ENCODE measurements at regions not wholly inside any gene's neighbourhood (a gene's known extent, or its start where the extent isn't known, plus 50 kb on each side); places are given as distances from the start of the nearest gene placed in this dataset.

DNA sequence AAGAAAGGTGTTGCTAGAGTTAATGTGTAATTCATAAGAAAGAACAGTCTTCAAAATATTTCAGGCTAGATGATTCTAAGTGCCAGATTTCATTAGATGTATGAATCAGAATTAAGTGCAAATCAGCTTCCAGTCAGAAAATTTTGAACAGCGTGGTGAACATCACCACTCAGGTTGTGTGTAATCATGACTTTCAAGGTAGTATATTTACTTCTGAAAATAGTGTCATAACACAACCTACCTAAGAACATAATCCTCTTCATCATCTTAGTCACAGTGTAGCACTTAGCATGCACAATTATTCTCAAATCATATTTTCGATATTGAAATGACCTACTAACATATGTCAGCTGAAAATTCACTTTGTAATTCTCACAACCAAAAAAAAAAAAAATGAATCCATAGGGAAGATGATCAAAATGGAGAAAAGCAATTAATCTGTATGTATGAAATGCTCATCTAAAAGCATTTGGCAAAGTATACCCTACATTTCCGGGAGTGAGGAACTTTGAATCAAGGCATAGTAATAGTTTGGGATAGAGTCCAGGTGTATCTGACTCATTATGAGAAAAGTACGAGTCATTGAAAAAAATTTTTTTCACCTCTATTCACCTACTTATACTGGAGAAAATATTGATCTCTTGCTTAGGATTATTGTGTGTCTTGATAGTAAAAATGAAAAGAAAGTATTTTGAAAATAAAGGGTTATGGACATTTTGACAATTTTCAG, 221.8 kb upstream of the CHRM3 start:
- ATAC-seq (ENCODE audit: insufficient read depth, low read depth), result no peak
- Histone ChIP-seq H3K4me3 (ENCODE audit: low read depth in 1 of 2, low read length in 2 of 2) (no peak overlapping the region), H3K27ac (ENCODE audit: low read length) (no peak overlapping the region), H2AFZ (ENCODE audit: low read depth, low read length) (no peak overlapping the region), H3K79me2 (ENCODE audit: insufficient read depth, low read length) (no peaks in the 10 kb centered on the region), H3K4me2 (ENCODE audit: insufficient read depth, low read length) (no peak overlapping the region), H3K27me3 (ENCODE audit: insufficient read depth, low read length, poor library complexity) (no peaks in the 10 kb centered on the region), H3K4me1 (ENCODE audit: insufficient read depth, low read length) (no peaks in the 10 kb centered on the region), H3K9ac (ENCODE audit: low read depth, low read length) (no peak overlapping the region), H4K20me1 (ENCODE audit: insufficient read depth, low read length) (no peaks in the 10 kb centered on the region), H3K36me3 (ENCODE audit: insufficient read depth, low read length) (no peaks in the 10 kb centered on the region), H3K9me3 (ENCODE audit: insufficient read depth, low read length, severe bottlenecking) (peaks cover 1% of the 10 kb centered on the region)
- DNase-seq, result no peak
- TF ChIP-seq EZH2 (IDR thresholded peaks at IDR 0.05; ENCODE audit: borderline replicate concordance, low read depth, low read length, severe bottlenecking), result no peak
- TF ChIP-seq, protein P1, sequence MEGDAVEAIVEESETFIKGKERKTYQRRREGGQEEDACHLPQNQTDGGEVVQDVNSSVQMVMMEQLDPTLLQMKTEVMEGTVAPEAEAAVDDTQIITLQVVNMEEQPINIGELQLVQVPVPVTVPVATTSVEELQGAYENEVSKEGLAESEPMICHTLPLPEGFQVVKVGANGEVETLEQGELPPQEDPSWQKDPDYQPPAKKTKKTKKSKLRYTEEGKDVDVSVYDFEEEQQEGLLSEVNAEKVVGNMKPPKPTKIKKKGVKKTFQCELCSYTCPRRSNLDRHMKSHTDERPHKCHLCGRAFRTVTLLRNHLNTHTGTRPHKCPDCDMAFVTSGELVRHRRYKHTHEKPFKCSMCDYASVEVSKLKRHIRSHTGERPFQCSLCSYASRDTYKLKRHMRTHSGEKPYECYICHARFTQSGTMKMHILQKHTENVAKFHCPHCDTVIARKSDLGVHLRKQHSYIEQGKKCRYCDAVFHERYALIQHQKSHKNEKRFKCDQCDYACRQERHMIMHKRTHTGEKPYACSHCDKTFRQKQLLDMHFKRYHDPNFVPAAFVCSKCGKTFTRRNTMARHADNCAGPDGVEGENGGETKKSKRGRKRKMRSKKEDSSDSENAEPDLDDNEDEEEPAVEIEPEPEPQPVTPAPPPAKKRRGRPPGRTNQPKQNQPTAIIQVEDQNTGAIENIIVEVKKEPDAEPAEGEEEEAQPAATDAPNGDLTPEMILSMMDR (IDR thresholded peaks at IDR 0.05; ENCODE audit: borderline replicate concordance, extremely low read depth, low read length, poor library complexity, severe bottlenecking), result no peak

DNA sequence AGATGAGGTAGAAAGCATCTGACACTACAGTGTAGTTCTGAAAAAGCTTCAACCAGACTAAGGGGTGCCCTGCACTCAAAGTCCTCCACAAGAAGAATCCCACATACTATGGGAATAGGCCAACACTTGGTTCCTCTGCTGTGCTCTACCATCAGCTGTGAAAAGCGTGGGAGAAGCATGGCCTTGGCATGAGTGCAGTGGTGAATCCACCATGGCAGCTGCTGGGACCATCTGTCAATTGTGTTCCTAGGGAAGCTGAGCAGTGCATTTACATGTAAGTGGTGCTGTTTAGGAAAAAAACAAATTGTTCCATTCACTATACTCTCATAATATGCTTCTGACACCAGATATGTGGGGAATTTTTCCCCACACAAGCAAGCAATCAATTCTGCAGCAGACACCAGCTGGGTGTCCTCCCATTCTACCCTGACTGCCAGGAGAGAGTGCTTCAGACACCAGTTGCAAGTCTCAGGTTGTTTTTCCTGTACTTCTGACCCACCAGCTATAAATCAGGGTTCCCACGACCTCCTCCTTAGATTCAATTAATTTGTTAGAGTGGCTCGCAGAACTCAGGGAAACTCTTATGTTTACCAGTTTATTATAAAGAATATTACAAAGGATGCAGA, 230.8 kb upstream of the CHRM3 start:
- H3K4me3 ChIP-seq (ENCODE audit: low read depth in 1 of 2, low read length in 2 of 2), result no peak overlapping the region
- H3K4me2 ChIP-seq (ENCODE audit: insufficient read depth, low read length), result no peak overlapping the region
- no peak overlapping the region for H3K9ac ChIP-seq (ENCODE audit: low read depth, low read length)
- DNase-seq (no peak), ATAC-seq (ENCODE audit: insufficient read depth, low read depth) (no peak)
- no peak overlapping the region for H2AFZ ChIP-seq (ENCODE audit: low read depth, low read length)
- no peaks in the 10 kb centered on the region for H3K36me3 ChIP-seq (ENCODE audit: insufficient read depth, low read length)
- TF ChIP-seq, protein P1 (IDR thresholded peaks at IDR 0.05; ENCODE audit: borderline replicate concordance, extremely low read depth, low read length, poor library complexity, severe bottlenecking), result no peak
- no peak for TF ChIP-seq EZH2 (IDR thresholded peaks at IDR 0.05; ENCODE audit: borderline replicate concordance, low read depth, low read length, severe bottlenecking)
- H3K4me1 ChIP-seq (ENCODE audit: insufficient read depth, low read length), result no peaks in the 10 kb centered on the region
- no peaks in the 10 kb centered on the region for H3K9me3 ChIP-seq (ENCODE audit: insufficient read depth, low read length, severe bottlenecking)
- H3K27me3 ChIP-seq (ENCODE audit: insufficient read depth, low read length, poor library complexity), result no peaks in the 10 kb centered on the region
- no peaks in the 10 kb centered on the region for H3K79me2 ChIP-seq (ENCODE audit: insufficient read depth, low read length)
- H4K20me1 ChIP-seq (ENCODE audit: insufficient read depth, low read length), result no peaks in the 10 kb centered on the region
- no peak overlapping the region for H3K27ac ChIP-seq (ENCODE audit: low read length)

- Histone ChIP-seq H3K27me3 (ENCODE audit: insufficient read depth, low read length, poor library complexity) (no peaks in the 10 kb centered on the region), H3K4me1 (ENCODE audit: insufficient read depth, low read length) (no peaks in the 10 kb centered on the region), H2AFZ (ENCODE audit: low read depth, low read length) (no peak overlapping the region), H3K79me2 (ENCODE audit: insufficient read depth, low read length) (no peaks in the 10 kb centered on the region), H4K20me1 (ENCODE audit: insufficient read depth, low read length) (no peaks in the 10 kb centered on the region), H3K4me2 (ENCODE audit: insufficient read depth, low read length) (no peak overlapping the region), H3K27ac (ENCODE audit: low read length) (no peak overlapping the region), H3K36me3 (ENCODE audit: insufficient read depth, low read length) (no peaks in the 10 kb centered on the region), H3K9me3 (ENCODE audit: insufficient read depth, low read length, severe bottlenecking) (no peaks in the 10 kb centered on the region), H3K9ac (ENCODE audit: low read depth, low read length) (no peak overlapping the region), H3K4me3 (ENCODE audit: low read depth in 1 of 2, low read length in 2 of 2) (no peak overlapping the region)
- DNase-seq (no peak), ATAC-seq (ENCODE audit: insufficient read depth, low read depth) (no peak)
- TF ChIP-seq, protein P1 (IDR thresholded peaks at IDR 0.05; ENCODE audit: borderline replicate concordance, extremely low read depth, low read length, poor library complexity, severe bottlenecking), result no peak
- TF ChIP-seq EZH2 (IDR thresholded peaks at IDR 0.05; ENCODE audit: borderline replicate concordance, low read depth, low read length, severe bottlenecking), result no peak
Measured at GRCh38 chr1:239151937-239152336, 234.4 kb upstream of the CHRM3 start.

All from DND-41 (cell line).